Stomach (tissue), 8 donors: ENCODE measurements at regions not wholly inside any gene's neighbourhood (a gene's known extent, or its start where the extent isn't known, plus 50 kb on each side); places are given as distances from the start of the nearest gene placed in this dataset.

Source experiments
- DNase-seq, 2 donors: peaks; one replicate each; pipeline versions ENCODE4 v3.0.0 to v3.0.0-alpha.2; 2013 to 2019
- H3K27ac ChIP-seq, 5 donors: fragments of 200-600 bp in 4 of 5; sonication (generic) in 4 of 5; one replicate each; pipeline ENCODE4 v1.5.1; 2013 to 2019; ENCODE audit warnings: mild to moderate bottlenecking in 1 of 5, moderate library complexity in 1 of 5
- H3K27me3 ChIP-seq, 3 donors: fragments of 200-600 bp; sonication (generic); one replicate each; pipeline ENCODE4 v1.5.1; 2017 to 2019; ENCODE audit warnings: mixed run types in 1 of 3
- H3K36me3 ChIP-seq, 4 donors: fragments of 200-600 bp; sonication (generic); 1 replicate in 3 of 4; 2 replicates in 1 of 4; pipeline ENCODE4 v1.5.1; 2016 to 2019
- H3K4me1 ChIP-seq, 4 donors: fragments of 200-600 bp; sonication (generic); one replicate each; pipeline ENCODE4 v1.5.1; 2016 to 2019
- H3K4me3 ChIP-seq, 4 donors: fragments of 200-600 bp; sonication (generic) in 3 of 4; one replicate each; pipeline ENCODE4 v1.5.1; 2016 to 2019; ENCODE audit warnings: mild to moderate bottlenecking in 1 of 4
- H3K9me3 ChIP-seq, 4 donors: fragments of 200-600 bp; sonication (generic); one replicate each; pipeline ENCODE4 v1.5.1; 2016 to 2019
- EP300 ChIP-seq: sonication (generic); formaldehyde crosslinking; IDR thresholded peaks from one replicate; pipeline ENCODE4 v1.6.1; 2017; ENCODE audit warnings: antibody characterized with exemption
- POLR2A ChIP-seq, 4 donors: fragments of 450-650 bp; IDR thresholded peaks; one replicate each; pipeline ENCODE4 v1.6.1; 2016; ENCODE audit warnings: antibody characterized with exemption in 4 of 4, control low read depth in 2 of 4, mild to moderate bottlenecking in 1 of 4, moderate library complexity in 1 of 4
- POLR2AphosphoS5 ChIP-seq, 3 donors: sonication (generic); formaldehyde crosslinking; IDR thresholded peaks; one replicate each; pipeline ENCODE4 v1.6.1; 2016; ENCODE audit warnings: antibody characterized with exemption in 3 of 3
- WGBS, 5 donors: extraction: QIAGEN DNeasy Blood & Tissue Kit in 3 of 5; methylation state at CpG; one replicate each; pipeline versions ENCODE4 v1.1.5 to v1.1.7; 2013 to 2018; 5-methylcytosine and 5-hydroxymethylcytosine counted together
- intact Hi-C: fragments of 100-400 bp; cut with DNase I; formaldehyde crosslinking; loops from one replicate; pipeline ENCODE4 v1.15.1; 2023; ENCODE audit warnings: low total_unique reads
- TF ChIP-seq, protein P1 (sequence below), 7 experiments: fragments of 450-650 bp in 4 of 7; fragments of 200-600 bp in 3 of 7; sonication (generic) in 3 of 7; IDR thresholded peaks; one replicate each; pipeline ENCODE4 v1.5.1; 2016 to 2019; ENCODE audit warnings: antibody characterized with exemption in 7 of 7, control low read depth in 2 of 7, mild to moderate bottlenecking in 1 of 7
- donor health status: healthy with polysubstance abuse.
- donor health status: Bipolar disorder and iron deficiency.
- donor health status: healthy.

DNA sequence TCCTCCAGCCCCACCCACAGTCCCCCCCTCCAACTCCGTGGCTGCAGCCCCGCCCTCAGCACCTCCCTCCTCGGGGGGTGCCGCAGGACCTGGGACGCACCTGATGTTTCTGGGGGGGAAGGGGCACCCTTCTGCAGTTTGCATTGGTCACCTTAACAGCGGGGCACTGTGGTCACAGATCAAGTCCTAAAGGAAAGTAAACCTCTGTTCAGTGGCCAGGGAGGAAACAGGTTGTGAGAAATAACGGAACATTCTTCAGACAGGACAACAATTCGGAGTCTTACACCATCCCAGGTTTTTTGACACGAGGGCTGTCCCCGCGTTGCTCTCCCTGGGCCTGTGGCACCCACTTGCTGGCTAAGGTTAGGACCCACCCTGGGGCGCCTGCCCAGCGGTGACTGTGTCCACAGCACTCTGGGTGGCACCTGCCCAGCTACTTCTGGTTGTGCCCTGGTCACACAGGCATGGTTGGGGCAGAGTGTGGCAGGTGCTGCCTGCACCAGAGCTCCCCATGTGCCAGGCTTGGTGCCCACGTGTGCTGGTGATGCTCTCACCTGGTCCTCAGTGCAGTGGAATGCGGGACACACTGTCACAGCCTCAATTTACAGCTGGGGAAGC, 93.5 kb upstream of the OTOS start:
- DNase-seq = no peak
- intact Hi-C loops = loop anchor here (5.0 kb wide), 1 partner anchor 203 kb away; the partner anchor contains the start of gene GPC1
- 17 to 39% (median 22%) methylated on average over 11 to 15 of the region's 15 CpGs for WGBS, 5 donors
- TF ChIP-seq POLR2A (IDR thresholded peaks at IDR 0.05) (no peak), EP300 (no peak), POLR2AphosphoS5 (IDR thresholded peaks at IDR 0.05) (no peak)
- TF ChIP-seq, protein P1, sequence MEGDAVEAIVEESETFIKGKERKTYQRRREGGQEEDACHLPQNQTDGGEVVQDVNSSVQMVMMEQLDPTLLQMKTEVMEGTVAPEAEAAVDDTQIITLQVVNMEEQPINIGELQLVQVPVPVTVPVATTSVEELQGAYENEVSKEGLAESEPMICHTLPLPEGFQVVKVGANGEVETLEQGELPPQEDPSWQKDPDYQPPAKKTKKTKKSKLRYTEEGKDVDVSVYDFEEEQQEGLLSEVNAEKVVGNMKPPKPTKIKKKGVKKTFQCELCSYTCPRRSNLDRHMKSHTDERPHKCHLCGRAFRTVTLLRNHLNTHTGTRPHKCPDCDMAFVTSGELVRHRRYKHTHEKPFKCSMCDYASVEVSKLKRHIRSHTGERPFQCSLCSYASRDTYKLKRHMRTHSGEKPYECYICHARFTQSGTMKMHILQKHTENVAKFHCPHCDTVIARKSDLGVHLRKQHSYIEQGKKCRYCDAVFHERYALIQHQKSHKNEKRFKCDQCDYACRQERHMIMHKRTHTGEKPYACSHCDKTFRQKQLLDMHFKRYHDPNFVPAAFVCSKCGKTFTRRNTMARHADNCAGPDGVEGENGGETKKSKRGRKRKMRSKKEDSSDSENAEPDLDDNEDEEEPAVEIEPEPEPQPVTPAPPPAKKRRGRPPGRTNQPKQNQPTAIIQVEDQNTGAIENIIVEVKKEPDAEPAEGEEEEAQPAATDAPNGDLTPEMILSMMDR (IDR thresholded peaks at IDR 0.05) = no peak
- peaks cover 0 to 7% (median 0%) of the 10 kb centered on the region in 3 donors for H3K27me3 ChIP-seq
- peaks cover 27 to 41% (median 38%) of the 10 kb centered on the region in 4 donors for H3K4me1 ChIP-seq
- peaks cover 0 to 9% (median 7%) of the 10 kb centered on the region in 4 donors for H3K9me3 ChIP-seq
- peak overlapping the region in 3 of 4 donors; percentile 38 to 47 (median 41) for H3K4me3 ChIP-seq
- H3K27ac ChIP-seq = peak overlapping the region; percentile 24 to 69 (median 59)
- no peaks in the 10 kb centered on the region for H3K36me3 ChIP-seq

DNA sequence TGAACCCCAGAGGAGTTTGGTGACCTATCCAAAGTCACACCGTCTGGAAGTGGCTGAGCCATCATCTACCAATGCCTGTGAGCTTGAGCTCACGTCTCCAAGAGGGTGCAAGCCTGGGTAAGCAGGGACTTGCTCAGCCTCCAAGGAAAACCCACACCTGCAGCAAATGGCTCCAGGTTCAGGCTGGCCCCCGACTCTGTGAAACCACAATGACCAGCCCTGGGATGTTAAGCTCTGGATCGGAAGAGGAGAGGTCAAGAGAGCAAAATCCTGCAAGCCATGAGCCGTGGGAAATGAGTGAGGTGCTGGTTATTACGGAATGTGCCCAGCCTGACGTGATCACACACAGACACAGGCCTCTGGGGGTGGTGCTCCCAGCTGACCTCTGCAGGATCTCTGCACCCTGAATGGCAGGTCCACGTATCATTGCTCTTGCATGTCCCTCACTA, 94.1 kb upstream of the OTOS start:
- TF ChIP-seq POLR2A (IDR thresholded peaks at IDR 0.05) = no peak
- TF ChIP-seq POLR2AphosphoS5 (IDR thresholded peaks at IDR 0.05) = no peak
- no peak for TF ChIP-seq EP300
- TF ChIP-seq, protein P1 (IDR thresholded peaks at IDR 0.05) = no peak
- Histone ChIP-seq H3K9me3 (peaks cover 0 to 3% (median 2%) of the 10 kb centered on the region in 4 donors), H3K4me3 (no peak overlapping the region), H3K4me1 (peaks cover 27 to 41% (median 38%) of the 10 kb centered on the region in 4 donors), H3K27ac (peak overlapping the region in 3 of 5 donors; percentile 24 to 69 (median 64)), H3K36me3 (no peaks in the 10 kb centered on the region), H3K27me3 (peaks cover 0 to 4% (median 0%) of the 10 kb centered on the region in 3 donors)
- no peak for DNase-seq
- WGBS, 5 donors = 67 to 73% (median 70%) methylated on average over 5 to 8 of the region's 8 CpGs
- intact Hi-C loops = loop anchor here (5.0 kb wide), 1 partner anchor 203 kb away; the partner anchor contains the start of gene GPC1

DNA sequence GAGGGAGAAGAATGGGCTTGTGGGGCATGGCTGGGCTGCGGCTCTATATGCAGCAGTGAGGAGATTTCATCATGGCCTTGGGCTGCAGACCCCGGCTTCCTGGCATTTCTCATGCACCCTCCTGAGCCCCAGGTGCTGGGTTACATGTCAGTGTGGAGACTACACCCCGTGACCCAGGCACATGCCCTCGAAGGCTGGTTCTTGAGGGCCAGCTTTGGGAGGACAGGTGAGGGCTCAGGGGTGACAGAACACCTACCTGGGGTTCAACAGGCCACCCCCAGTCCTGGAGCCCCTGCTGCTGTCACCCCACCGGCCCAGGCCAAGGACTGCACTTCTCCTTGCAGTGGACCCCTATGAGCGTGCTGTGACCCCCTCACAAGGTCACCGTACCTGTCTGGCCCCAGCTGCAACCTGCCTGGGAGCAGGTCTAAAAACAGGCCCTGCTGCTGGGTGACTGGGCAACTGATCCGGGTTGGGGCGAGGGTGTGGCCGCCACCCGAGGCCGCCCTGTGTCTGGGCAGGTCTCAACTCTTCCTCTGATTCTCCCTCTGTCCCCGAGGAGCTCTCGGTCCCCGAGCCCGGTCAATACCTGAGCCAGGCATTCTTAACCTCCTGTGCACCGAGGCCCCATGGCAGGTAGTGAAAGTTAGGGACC, 94.8 kb upstream of the OTOS start:
- H3K9me3 ChIP-seq = no peaks in the 10 kb centered on the region
- TF ChIP-seq EP300 (no peak), POLR2A (IDR thresholded peaks at IDR 0.05) (no peak), POLR2AphosphoS5 (IDR thresholded peaks at IDR 0.05) (no peak)
- TF ChIP-seq, protein P1 (IDR thresholded peaks at IDR 0.05) = no peak
- H3K4me3 ChIP-seq = no peak overlapping the region
- H3K27me3 ChIP-seq = no peaks in the 10 kb centered on the region
- intact Hi-C loops = no loop called here
- no peak overlapping the region for H3K27ac ChIP-seq
- H3K4me1 ChIP-seq = peaks cover 27 to 41% (median 38%) of the 10 kb centered on the region in 4 donors
- no peaks in the 10 kb centered on the region for H3K36me3 ChIP-seq
- WGBS, 5 donors = 78 to 89% (median 82%) methylated on average over 16 to 17 of the region's 17 CpGs
- no peak for DNase-seq

DNA sequence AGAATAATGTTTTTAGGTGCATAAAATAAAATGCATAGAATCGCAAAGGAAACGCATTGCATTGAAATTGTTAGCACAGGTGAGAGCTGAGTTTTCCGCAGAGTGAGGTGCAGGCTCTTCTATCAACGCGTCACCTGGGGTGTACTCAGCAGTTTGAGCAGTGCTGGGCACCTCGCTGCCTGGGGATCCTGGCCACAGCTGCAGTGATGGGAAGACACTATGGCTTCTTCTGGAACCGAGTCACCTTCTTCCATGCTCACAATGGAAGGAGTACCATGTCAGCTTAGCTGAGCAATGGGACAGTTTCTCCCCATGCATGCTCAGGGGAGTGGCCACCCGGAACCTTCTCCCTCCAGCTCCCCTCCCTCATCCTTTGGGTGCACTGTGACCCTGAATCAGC, 95.4 kb upstream of the OTOS start:
- Histone ChIP-seq H3K27ac (peak overlapping the region in 3 of 5 donors; percentile 63 to 68 (median 67)), H3K4me3 (no peak overlapping the region), H3K4me1 (peaks cover 27 to 41% (median 38%) of the 10 kb centered on the region in 4 donors), H3K27me3 (no peaks in the 10 kb centered on the region), H3K36me3 (no peaks in the 10 kb centered on the region), H3K9me3 (no peaks in the 10 kb centered on the region)
- 84 to 95% (median 93%) methylated on average over 8 of the region's 8 CpGs for WGBS, 5 donors
- intact Hi-C loops = no loop called here
- DNase-seq = no peak
- TF ChIP-seq POLR2A (IDR thresholded peaks at IDR 0.05) (no peak), POLR2AphosphoS5 (IDR thresholded peaks at IDR 0.05) (no peak), EP300 (no peak)
- TF ChIP-seq, protein P1 (IDR thresholded peaks at IDR 0.05) = no peak
